ENCODE measurements at regions not wholly inside any gene's neighbourhood (a gene's known extent, or its start where the extent isn't known, plus 50 kb on each side); places are given as distances from the start of the nearest gene placed in this dataset.
"Not testable (repeated sequence)": the region's sequence is repeated elsewhere in the genome, so short reads cannot be mapped to it uniquely, and the experiment has no call there.

GRCh38 chr14:34381304-34381703 lies 80.7 kb downstream of the SPTSSA start:
- DNase-seq, result not testable (repeated sequence)

GRCh38 chr14:34380471-34380845 lies 81.6 kb downstream of the SPTSSA start:
- DNase-seq, result no peak

- no peak for DNase-seq
These were observed 82.1 kb downstream of the SPTSSA start for GRCh38 chr14:34379816-34380470.

GRCh38 chr14:34376649-34377267 lies 85.3 kb downstream of the SPTSSA start:
- no peak for DNase-seq

GRCh38 chr14:34374998-34375740 lies 86.9 kb downstream of the SPTSSA start:
- DNase-seq, result no peak

- DNase-seq, result no peak
These were observed 88.8 kb downstream of the SPTSSA start for GRCh38 chr14:34373191-34373590.

GRCh38 chr14:34372786-34373185 lies 89.3 kb downstream of the SPTSSA start:
- no peak for DNase-seq

- DNase-seq, result no peak
These were observed 92.4 kb downstream of the SPTSSA start for GRCh38 chr14:34369648-34370030.

- DNase-seq, result no peak
These were observed 92.9 kb downstream of the SPTSSA start for GRCh38 chr14:34368971-34369647.

- no peak for DNase-seq
These were observed 93.7 kb downstream of the SPTSSA start for GRCh38 chr14:34368115-34368970.

- no peak for DNase-seq
These were observed 96.6 kb downstream of the SPTSSA start for GRCh38 chr14:34365309-34365915.

GRCh38 chr14:34364201-34364600 lies 97.8 kb downstream of the SPTSSA start:
- DNase-seq, result no peak

- no peak for DNase-seq
These were observed 98.3 kb downstream of the SPTSSA start for GRCh38 chr14:34363733-34364134.

GRCh38 chr14:34362641-34363251 lies 99.3 kb downstream of the SPTSSA start:
- no peak for DNase-seq

- no peak for DNase-seq
These were observed 100.5 kb downstream of the SPTSSA start for GRCh38 chr14:34361504-34362011.

GRCh38 chr14:34359420-34360117 lies 102.5 kb downstream of the SPTSSA start:
- no peak for DNase-seq

- DNase-seq, result no peak
These were observed 105.8 kb downstream of the SPTSSA start for GRCh38 chr14:34356264-34356654.

- no peak for DNase-seq
These were observed 106.3 kb downstream of the SPTSSA start for GRCh38 chr14:34355584-34356263.

- no peak for DNase-seq
These were observed 107.5 kb downstream of the SPTSSA start for GRCh38 chr14:34354556-34354955.

- DNase-seq, result no peak
These were observed 111.1 kb downstream of the SPTSSA start for GRCh38 chr14:34350903-34351302.

Data from stimulated activated CD4-positive, alpha-beta T cell treated with anti-CD3 and anti-CD28 coated beads, Interleukin-1b, Interleukin-23, amount 100 ng/mL, for 48 hours (primary cell).